ENCODE measurements at regions not wholly inside any gene's neighbourhood (a gene's known extent, or its start where the extent isn't known, plus 50 kb on each side); places are given as distances from the start of the nearest gene placed in this dataset.

DNA sequence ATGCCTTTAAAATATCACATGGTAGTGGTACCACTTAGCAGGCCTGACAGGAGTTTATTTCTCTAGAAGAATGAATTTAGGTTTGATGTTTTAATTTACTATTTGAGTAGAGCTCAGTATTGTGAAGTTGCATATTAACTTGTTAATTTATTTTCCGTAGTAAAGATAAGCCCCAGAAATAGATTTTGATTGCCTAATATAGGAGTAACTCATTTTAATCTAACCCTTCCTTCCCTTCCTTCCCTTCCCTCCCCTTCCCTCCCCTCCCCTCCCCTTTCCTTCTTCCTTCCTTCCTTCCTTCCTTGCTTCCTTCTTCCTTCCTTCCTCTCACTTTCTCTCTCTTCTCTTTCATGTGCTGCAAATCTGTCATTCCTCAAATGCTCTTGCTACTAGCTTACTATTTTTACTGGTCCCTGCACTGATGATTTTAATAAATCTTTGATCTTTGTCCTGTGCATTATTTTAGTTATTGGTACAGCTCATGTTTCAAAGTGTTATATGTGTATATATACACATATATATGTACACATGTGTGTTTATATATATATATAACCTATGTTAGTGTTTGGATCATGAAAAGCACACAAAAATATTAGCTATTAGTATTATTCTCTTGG lies 862.6 kb upstream of the CNTNAP5 start:
- DNase-seq, result no peak

- no peak for DNase-seq
Measured at GRCh38 chr2:123163398-123163797, 861.7 kb upstream of the CNTNAP5 start.

- no peak for DNase-seq
Measured at GRCh38 chr2:123164216-123164615, 860.9 kb upstream of the CNTNAP5 start.

- no peak for DNase-seq
Measured at GRCh38 chr2:123165616-123166015, 859.5 kb upstream of the CNTNAP5 start.

DNA sequence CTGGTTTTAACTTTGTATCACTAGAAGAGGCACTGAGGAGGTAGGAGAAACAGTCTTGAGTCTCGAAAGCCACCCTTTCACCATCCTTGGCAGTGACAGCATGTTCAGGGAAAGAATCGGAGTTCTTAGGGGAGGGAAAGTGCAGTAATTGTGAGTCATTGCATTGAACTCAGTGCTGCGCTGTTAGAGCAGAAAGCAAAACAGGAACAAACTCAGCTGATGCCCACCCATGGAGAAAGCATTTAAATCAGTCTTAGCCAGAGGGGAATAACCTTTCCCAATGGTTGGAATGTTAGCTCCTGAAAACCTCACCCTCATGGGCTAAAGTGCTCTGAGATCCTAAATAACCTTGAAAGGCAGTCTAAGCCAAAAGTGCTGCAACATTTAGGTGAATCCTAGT lies 845.6 kb upstream of the CNTNAP5 start:
- DNase-seq, result no peak

DNA sequence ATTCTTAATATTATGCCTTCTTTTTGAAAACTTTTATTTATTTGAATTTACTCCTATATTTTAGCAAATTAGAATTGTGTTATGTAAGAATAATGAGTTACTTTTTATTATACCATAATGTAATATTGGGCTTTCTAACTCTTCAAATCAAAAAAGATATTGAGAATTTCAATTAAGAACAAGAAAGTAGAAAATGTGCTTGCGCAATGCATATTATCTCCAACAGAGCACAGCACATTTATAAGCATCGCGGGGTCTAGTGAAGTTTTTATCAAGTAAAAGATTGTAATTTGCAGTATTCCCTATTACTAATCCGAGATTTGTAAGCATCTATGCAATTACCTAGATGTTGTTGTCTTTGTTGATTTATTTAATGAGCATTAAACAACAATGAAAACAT lies 829.1 kb upstream of the CNTNAP5 start:
- DNase-seq, result no peak

GRCh38 chr2:123200035-123200434 lies 825.1 kb upstream of the CNTNAP5 start:
- DNase-seq, result no peak

- no peak for DNase-seq
Measured at GRCh38 chr2:123207245-123207644, 817.8 kb upstream of the CNTNAP5 start.

GRCh38 chr2:123209202-123209601 lies 815.9 kb upstream of the CNTNAP5 start:
- no peak for DNase-seq

DNA sequence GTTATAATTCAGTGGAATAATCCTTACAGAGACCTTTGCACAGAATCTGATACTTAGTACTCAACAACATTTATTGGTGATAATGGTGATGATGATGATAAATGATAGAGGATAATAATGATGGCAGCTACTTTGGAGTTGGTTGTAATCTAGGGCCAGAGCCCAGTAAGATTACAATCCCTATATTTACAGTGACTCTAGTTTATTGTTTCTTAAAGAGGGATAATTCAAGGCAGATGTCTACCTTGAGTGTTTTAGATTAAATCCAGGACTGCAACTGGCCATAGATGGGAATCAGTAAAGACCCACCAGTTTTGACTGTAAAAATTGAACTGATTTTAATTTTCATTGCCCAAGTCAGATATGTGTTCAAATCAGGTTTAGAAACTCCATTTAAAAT lies 813.9 kb upstream of the CNTNAP5 start:
- no peak for DNase-seq

DNA sequence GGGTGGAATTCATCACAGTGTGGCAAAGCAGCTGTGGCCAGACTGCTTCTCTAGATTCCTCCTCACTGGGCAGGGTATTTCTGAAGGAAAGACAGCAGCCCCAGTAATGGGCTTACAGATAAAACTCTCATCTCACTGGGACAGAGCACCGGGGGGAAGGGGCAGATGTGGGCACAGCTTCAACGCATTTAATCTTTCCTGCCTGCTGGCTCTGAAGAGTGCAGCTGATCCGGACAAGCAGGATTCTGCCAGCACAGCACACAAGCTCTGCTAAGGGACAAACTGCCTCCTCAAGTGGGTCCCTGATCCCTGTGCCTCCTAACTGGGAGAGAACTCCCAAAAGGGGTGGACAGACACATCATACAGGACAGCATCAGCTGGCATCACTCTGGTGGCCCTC lies 779.9 kb upstream of the CNTNAP5 start:
- DNase-seq, result no peak

- DNase-seq, result no peak
Measured at GRCh38 chr2:123258877-123259539, 766.1 kb upstream of the CNTNAP5 start.

GRCh38 chr2:123262856-123263255 lies 762.2 kb upstream of the CNTNAP5 start:
- no peak for DNase-seq

- no peak for DNase-seq
Measured at GRCh38 chr2:123283431-123283830, 741.7 kb upstream of the CNTNAP5 start.

GRCh38 chr2:123303731-123304130 lies 721.4 kb upstream of the CNTNAP5 start:
- no peak for DNase-seq

All from suppressor macrophage (primary cell).